ENCODE measurements at regions not wholly inside any gene's neighbourhood (a gene's known extent, or its start where the extent isn't known, plus 50 kb on each side); places are given as distances from the start of the nearest gene placed in this dataset.
"Not testable (repeated sequence)": the region's sequence is repeated elsewhere in the genome, so short reads cannot be mapped to it uniquely, and the experiment has no call there.

GRCh38 chr5:14996997-14997396 is 125.4 kb upstream of the ANKH start:
- DNase-seq (ENCODE audit: extremely low read depth in 1 of 2, low read depth in 1 of 2), result no peak

GRCh38 chr5:14995229-14995628 is 123.7 kb upstream of the ANKH start:
- no peak for DNase-seq (ENCODE audit: extremely low read depth in 1 of 2, low read depth in 1 of 2)

GRCh38 chr5:14993459-14994133 is 122.0 kb upstream of the ANKH start:
- not testable (repeated sequence) for DNase-seq (ENCODE audit: extremely low read depth in 1 of 2, low read depth in 1 of 2)

- peak in 1 of 2 donors; percentile 52 for DNase-seq (ENCODE audit: extremely low read depth in 1 of 2, low read depth in 1 of 2)
These were observed 121.3 kb upstream of the ANKH start for GRCh38 chr5:14992751-14993458.

- no peak for DNase-seq (ENCODE audit: extremely low read depth in 1 of 2, low read depth in 1 of 2)
These were observed 116.6 kb upstream of the ANKH start for GRCh38 chr5:14988223-14988622.

GRCh38 chr5:14986413-14986812 is 114.8 kb upstream of the ANKH start:
- no peak for DNase-seq (ENCODE audit: extremely low read depth in 1 of 2, low read depth in 1 of 2)

- DNase-seq (ENCODE audit: extremely low read depth in 1 of 2, low read depth in 1 of 2), result no peak
These were observed 112.3 kb upstream of the ANKH start for GRCh38 chr5:14983666-14984441.

- DNase-seq (ENCODE audit: extremely low read depth in 1 of 2, low read depth in 1 of 2), result no peak
These were observed 109.1 kb upstream of the ANKH start for GRCh38 chr5:14980698-14981097.

GRCh38 chr5:14977058-14977685 is 105.6 kb upstream of the ANKH start:
- DNase-seq (ENCODE audit: extremely low read depth in 1 of 2, low read depth in 1 of 2), result no peak

GRCh38 chr5:14976486-14976885 is 104.9 kb upstream of the ANKH start:
- no peak for DNase-seq (ENCODE audit: extremely low read depth in 1 of 2, low read depth in 1 of 2)

GRCh38 chr5:14971873-14972272 is 100.3 kb upstream of the ANKH start:
- no peak for DNase-seq (ENCODE audit: extremely low read depth in 1 of 2, low read depth in 1 of 2)

GRCh38 chr5:14968796-14969195 is 97.2 kb upstream of the ANKH start:
- no peak for DNase-seq (ENCODE audit: extremely low read depth in 1 of 2, low read depth in 1 of 2)

- no peak for DNase-seq (ENCODE audit: extremely low read depth in 1 of 2, low read depth in 1 of 2)
These were observed 95.6 kb upstream of the ANKH start for GRCh38 chr5:14967166-14967565.

- DNase-seq (ENCODE audit: extremely low read depth in 1 of 2, low read depth in 1 of 2), result no peak
These were observed 94.2 kb upstream of the ANKH start for GRCh38 chr5:14965815-14966214.

GRCh38 chr5:14962604-14963003 is 91.0 kb upstream of the ANKH start:
- DNase-seq (ENCODE audit: extremely low read depth in 1 of 2, low read depth in 1 of 2), result no peak

GRCh38 chr5:14960120-14960462 is 88.5 kb upstream of the ANKH start:
- no peak for DNase-seq (ENCODE audit: extremely low read depth in 1 of 2, low read depth in 1 of 2)

- no peak for DNase-seq (ENCODE audit: extremely low read depth in 1 of 2, low read depth in 1 of 2)
These were observed 88.0 kb upstream of the ANKH start for GRCh38 chr5:14959399-14960119.

GRCh38 chr5:14958188-14958587 is 86.6 kb upstream of the ANKH start:
- DNase-seq (ENCODE audit: extremely low read depth in 1 of 2, low read depth in 1 of 2), result no peak

GRCh38 chr5:14956423-14957046 is 85.0 kb upstream of the ANKH start:
- no peak for DNase-seq (ENCODE audit: extremely low read depth in 1 of 2, low read depth in 1 of 2)

GRCh38 chr5:14954616-14955343 is 83.2 kb upstream of the ANKH start:
- DNase-seq (ENCODE audit: extremely low read depth in 1 of 2, low read depth in 1 of 2), result no peak

Data from stimulated activated CD8-positive, alpha-beta memory T cell treated with anti-CD3 and anti-CD28 coated beads, Interleukin-7, amount 100 ng/mL, for 48 hours (primary cell).